Kasumi-1 (cell line): ENCODE measurements at regions not wholly inside any gene's neighbourhood (a gene's known extent, or its start where the extent isn't known, plus 50 kb on each side); places are given as distances from the start of the nearest gene placed in this dataset.
A peak's percentile ranks its signal among the peaks of the same experiment; 100 is the strongest.

Experiments
- DNase-seq, 2 experiments: peaks; one replicate each; lab custom pipeline; 2025; lab: John Stamatoyannopoulos, UW

- no peak for DNase-seq
Measured at GRCh38 chr14:76948976-76949375, 79.5 kb downstream of the IRF2BPL start.

DNA sequence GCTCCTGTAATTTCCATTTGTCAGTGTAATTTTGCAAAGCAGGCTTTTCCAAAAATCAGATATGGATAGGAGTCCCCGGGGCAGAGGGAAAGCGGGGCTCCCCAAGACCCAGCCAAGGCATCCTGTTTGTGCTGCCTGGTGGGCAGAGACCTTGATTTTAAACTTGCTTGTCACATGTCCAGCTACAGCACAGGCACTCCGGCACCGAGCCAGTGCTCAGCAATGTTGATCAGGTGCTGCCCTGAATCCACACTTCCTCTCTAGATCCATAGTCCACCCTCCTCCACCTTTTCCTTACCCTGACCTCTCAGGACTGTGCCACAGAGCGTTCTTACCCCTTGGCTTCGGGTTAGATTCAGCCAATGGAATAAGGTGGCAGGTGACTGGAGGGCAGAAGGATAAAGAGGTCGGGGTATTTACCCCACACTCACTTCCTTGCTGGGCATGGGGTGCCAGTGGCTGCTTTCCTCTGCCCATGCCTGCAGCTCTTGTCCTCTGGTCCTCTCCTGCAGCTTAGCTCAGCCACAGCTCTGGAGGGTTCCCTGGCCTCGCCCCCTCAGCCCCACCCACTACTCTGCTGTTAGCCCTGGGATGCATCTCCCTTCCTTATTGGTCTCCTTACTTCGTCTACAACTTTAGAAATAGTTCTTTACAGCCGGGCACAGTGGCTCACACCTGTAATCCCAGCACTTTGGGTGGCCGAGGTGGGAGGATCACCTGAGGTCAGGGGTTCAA is 80.1 kb downstream of the IRF2BPL start:
- DNase-seq: no peak

- DNase-seq: no peak
Measured at GRCh38 chr14:76947838-76948184, 80.7 kb downstream of the IRF2BPL start.

DNA sequence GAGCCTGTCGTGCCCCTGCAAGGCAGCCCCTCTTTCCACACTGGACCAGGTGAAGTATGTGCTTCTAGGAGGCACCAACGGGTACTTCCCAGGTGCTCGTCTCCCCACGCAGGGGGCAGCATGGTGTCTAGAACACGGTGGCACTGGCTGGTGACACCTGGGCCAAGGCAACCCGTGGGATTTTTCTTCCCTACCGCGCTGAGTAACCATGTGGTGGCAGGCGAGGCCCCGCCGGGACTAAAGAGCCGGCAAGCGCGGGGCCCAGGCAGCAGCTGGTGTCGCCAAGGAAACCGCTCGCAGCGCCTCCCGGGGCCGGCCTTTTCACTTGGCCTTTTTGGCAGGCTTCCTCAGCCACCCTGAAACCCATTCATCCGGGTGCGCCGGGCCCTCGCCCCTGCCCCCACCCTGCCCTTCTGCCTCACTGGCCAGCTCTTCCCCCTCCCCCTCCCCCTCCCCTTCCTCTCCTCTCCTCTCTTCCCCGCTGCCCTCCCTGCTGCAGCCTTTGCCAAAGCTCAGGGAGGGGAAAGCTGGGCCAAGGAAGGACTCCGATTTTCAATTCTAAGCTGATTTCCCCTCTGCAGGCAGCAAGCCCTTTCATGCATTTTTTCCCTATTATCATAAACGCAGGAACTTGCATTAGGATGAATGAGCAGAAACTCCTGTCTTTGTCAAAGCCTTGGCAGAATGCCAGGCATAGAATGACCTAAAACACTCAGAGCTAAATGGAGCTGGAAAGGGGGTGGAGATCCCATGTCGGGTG is 81.2 kb downstream of the IRF2BPL start:
- DNase-seq: peak; percentile 66 to 78

GRCh38 chr14:76946753-76947077 is 81.8 kb downstream of the IRF2BPL start:
- DNase-seq: no peak

GRCh38 chr14:76943072-76943471 is 85.4 kb downstream of the IRF2BPL start:
- DNase-seq: no peak

DNA sequence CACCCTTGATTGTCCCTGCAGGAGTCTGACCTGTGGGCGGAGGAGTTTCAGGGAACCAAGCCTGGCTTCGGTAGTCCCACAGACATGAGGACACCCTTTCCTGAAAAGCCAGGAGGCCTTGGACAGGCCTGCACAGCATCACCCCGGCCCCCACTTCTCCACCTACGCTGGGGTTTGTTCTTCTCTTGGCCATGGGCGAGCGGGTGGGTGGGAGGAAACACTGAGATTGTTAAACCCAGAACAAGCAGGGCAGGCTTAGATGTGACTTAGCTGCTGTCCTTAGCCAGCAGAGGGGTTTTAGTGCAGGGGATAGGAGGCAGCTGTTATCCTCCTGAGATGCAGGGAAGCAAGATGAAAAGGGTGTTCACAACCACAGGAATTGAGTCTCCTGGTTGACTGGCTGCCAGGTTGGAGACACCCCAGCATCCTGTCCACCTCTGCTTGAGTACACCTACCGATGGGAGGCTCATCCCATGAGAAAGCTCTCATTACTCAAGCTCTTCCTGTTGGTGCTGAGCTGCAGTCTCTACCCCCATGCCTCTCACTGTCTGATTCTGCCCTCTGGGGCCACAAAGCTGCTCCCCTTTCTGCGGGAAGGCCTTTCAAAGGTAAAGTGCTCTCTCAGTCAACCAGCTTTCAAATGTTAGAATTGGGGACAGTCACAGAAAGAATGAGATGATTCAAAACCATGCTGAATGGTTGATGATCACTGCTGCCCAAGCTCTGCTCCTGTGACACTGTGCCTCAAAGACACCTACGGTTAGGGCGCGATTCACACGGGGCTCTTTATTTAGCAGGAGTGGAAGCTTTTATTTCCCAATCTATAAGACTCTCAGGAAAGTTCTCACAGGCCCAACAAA is 86.3 kb downstream of the IRF2BPL start:
- no peak for DNase-seq

DNA sequence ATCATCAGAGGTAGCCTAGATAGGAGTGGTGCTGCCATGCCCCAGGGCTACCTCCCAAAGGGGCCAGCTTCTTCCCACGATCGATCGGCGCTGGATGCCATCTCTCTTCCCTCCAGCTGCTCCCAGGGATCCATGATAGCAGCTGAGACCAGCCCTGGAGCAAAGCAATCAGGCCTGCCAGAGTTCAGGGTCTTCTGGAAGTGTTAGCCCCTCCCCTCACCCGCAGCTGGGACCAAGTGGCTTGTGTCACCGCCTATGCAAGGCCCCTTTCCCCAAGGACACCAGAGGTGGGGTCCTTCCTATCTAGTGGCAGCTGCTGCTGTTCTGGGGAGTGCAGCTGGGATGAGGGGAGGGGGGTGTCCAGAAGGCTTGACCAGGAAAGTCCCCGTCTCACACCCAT is 87.0 kb downstream of the IRF2BPL start:
- DNase-seq: no peak

DNA sequence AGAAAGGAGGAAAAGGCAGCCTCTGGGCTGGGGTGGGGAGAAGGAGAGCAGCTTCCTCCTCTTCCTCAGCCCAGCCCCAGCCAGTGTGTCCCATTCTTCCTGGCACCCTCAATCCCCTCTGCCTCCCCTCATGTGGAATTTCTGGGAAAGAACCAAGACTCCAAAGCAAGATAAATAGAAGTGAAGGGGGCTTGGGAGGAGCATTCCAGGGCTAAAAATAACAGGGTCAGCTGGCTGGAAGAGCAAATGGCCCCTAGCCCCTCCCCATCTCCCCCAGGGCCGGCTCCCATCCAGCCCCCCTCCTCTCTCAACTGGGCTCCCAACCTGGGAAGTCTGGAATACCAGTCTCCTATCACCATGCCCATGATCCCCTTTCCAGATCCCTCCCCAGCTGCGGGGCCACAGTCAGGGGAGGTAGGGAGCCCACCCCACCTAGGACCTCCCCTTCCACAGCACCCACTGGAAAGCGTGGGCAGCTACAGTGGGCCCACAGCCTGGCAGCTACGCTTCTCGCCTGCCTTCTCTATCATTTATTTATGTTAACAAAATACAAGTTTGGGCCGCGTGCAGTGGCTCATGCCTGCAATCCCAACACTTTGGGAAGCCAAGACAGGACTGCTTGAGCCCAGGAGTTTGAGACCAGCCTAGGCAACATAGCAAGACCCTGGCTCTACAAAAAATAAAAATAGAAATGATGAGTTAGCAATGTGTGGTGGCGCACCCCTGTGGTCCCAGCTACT is 88.3 kb downstream of the IRF2BPL start:
- DNase-seq: no peak

GRCh38 chr14:76939015-76939742 is 89.3 kb downstream of the IRF2BPL start:
- no peak for DNase-seq

- no peak for DNase-seq
Measured at GRCh38 chr14:76938092-76938500, 90.4 kb downstream of the IRF2BPL start.

GRCh38 chr14:76937181-76938091 is 91.1 kb downstream of the IRF2BPL start:
- no peak for DNase-seq

DNA sequence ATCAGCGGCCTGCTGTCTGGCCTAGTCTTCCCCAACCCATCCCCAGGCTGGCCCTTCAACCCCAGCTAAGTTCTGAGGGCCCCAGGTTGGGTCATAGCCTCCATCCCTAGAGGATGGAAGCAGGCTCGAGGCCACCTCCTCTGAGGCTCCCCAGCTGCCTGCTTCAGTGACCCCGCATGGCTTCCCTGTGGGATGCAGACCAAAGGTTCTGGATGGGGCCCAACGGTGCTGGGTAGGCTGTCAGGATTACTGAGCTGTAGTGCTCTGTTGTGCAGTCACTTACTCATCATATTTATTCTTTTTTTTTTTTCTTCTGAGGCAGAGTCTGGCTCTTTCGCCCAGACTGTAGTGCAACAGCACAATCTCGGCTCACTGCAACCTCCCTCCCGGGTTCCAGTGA is 92.0 kb downstream of the IRF2BPL start:
- no peak for DNase-seq

- DNase-seq: no peak
Measured at GRCh38 chr14:76933515-76933914, 95.0 kb downstream of the IRF2BPL start.

DNA sequence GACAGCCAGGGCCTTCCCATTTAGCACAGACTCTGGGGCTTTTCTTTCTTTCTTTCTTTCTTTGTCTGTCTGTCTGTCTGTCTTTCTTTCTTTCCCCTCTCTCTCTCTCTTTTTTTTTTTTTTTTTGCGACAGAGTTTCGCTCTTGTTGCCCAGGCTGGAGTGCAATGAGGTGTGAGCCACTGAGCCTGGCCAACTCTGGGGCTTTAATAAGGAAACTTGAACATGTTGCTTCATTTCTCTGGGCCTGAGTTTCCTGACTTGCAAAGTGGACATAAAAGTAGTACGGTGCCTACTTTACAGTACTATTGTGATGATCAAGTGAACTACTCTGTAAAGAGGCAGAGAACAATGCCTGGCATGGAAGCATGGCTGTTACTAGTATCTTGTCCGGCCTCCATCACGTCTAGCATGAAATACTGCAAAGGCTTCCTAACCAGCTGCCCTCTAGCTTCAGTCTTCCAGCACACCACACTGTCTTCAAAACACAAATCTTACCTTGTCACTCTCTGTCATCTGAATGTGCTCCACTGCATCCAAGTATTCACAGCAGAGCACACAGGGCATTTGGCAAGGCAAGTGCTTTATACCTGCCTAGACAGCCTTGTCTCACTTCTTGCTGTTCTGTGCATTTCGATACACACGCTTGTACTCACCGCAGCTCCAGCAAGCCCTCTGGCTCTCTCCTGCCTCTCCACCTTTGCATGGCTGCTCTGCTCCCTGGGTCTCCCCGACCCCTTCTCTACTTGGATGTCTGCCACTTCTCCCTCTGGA is 96.7 kb downstream of the IRF2BPL start:
- DNase-seq: no peak

GRCh38 chr14:76930549-76930948 is 98.0 kb downstream of the IRF2BPL start:
- no peak for DNase-seq

GRCh38 chr14:76929927-76930326 is 98.6 kb downstream of the IRF2BPL start:
- DNase-seq: peak; percentile 97 to 98

DNA sequence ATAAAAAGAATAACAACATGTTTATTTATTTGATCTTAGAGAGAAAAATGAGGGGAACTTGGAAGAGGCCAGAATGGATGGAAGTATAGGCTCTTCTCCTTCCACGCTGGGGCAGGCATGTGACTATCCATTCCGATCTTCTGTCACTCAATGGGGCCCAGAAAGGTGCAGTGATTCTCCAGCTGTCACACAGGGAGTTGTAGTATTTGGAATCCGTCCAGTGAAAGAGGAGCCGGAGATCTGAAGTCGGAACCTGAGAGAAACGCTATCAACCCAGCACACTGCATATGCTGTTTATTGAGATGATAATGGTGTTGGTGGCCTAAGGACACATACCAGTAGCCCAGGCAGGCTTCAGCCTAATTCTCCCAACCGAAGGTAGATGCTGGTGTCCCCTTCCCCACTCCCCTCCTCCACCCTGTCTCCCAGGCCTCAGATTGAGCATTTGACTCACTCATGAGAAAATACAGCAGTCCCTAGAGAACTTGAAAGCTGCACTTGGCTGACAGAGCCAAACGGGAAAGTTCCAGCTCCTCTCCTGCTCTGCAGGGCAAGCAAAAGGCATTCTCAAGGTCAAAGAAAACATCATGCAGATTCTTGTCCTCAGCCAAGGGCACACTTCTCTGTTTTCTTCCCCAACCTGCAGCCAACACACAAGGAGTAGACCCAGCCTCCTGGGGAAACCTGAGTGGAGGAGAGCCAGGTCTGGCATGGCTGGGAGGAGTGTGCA is 100.4 kb downstream of the IRF2BPL start:
- no peak for DNase-seq
